ENCODE measurements at regions not wholly inside any gene's neighbourhood (a gene's known extent, or its start where the extent isn't known, plus 50 kb on each side); places are given as distances from the start of the nearest gene placed in this dataset.

DNA sequence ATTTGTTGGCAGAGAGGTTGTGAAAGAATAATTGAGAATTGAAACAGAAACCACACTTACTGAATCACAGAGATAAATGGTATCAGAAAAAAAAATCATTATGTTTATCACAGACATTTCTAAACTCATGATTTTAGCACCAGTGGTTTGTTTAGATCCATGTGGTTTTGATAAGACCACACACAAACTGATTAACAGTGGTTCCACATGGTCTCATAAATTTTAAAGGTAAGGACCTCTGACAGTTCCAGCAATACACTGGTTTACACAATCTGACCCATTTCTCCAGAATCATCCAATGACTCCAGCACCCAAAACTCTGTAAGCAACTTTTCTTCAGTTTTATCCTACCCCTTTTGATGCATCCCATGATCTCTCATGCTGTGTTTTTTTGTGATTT, 261.2 kb downstream of the ANXA1 start:
- no peak for TF ChIP-seq EZH2 (IDR thresholded peaks at IDR 0.05; ENCODE audit: borderline replicate concordance, low read depth, low read length, severe bottlenecking)
- DNase-seq (no peak), ATAC-seq (ENCODE audit: insufficient read depth, low read depth) (no peak)
- Histone ChIP-seq H3K36me3 (ENCODE audit: insufficient read depth, low read length) (no peaks in the 10 kb centered on the region), H4K20me1 (ENCODE audit: insufficient read depth, low read length) (no peaks in the 10 kb centered on the region), H3K9me3 (ENCODE audit: insufficient read depth, low read length, severe bottlenecking) (no peaks in the 10 kb centered on the region), H3K9ac (ENCODE audit: low read depth, low read length) (no peak overlapping the region), H3K4me1 (ENCODE audit: insufficient read depth, low read length) (no peaks in the 10 kb centered on the region), H3K27me3 (ENCODE audit: insufficient read depth, low read length, poor library complexity) (no peaks in the 10 kb centered on the region), H3K4me3 (ENCODE audit: low read depth in 1 of 2, low read length in 2 of 2) (no peak overlapping the region), H3K4me2 (ENCODE audit: insufficient read depth, low read length) (no peak overlapping the region), H3K27ac (ENCODE audit: low read length) (no peak overlapping the region), H2AFZ (ENCODE audit: low read depth, low read length) (no peak overlapping the region), H3K79me2 (ENCODE audit: insufficient read depth, low read length) (no peaks in the 10 kb centered on the region)

DNA sequence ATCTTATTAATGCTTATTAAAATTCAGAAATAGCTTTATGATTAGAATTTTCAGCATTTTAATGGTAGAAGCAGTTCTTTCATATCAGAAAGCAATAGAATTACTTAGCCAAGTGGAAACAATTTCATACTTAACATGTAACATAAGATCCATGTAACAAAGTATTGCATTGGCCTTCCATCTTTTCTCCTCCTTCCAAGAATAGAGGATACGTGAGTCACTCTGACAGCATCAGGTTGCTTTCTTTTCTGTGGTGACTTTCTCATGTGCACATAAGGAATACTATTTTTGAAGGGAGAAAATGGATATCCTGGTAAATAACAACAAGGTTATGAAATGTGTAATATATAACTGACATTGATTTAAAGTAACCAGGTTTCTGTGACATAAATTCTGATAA, 272.2 kb downstream of the ANXA1 start:
- no peak overlapping the region for H3K27ac ChIP-seq (ENCODE audit: low read length)
- TF ChIP-seq EZH2 (IDR thresholded peaks at IDR 0.05; ENCODE audit: borderline replicate concordance, low read depth, low read length, severe bottlenecking) (no peak), CTCF (IDR thresholded peaks at IDR 0.05; ENCODE audit: borderline replicate concordance, extremely low read depth, low read length, poor library complexity, severe bottlenecking) (no peak)
- no peak overlapping the region for H3K4me2 ChIP-seq (ENCODE audit: insufficient read depth, low read length)
- no peaks in the 10 kb centered on the region for H3K79me2 ChIP-seq (ENCODE audit: insufficient read depth, low read length)
- H4K20me1 ChIP-seq (ENCODE audit: insufficient read depth, low read length), result no peaks in the 10 kb centered on the region
- ATAC-seq (ENCODE audit: insufficient read depth, low read depth) (no peak), DNase-seq (no peak)
- no peaks in the 10 kb centered on the region for H3K36me3 ChIP-seq (ENCODE audit: insufficient read depth, low read length)
- H3K4me3 ChIP-seq (ENCODE audit: low read depth in 1 of 2, low read length in 2 of 2), result no peak overlapping the region
- no peak overlapping the region for H2AFZ ChIP-seq (ENCODE audit: low read depth, low read length)
- no peaks in the 10 kb centered on the region for H3K9me3 ChIP-seq (ENCODE audit: insufficient read depth, low read length, severe bottlenecking)
- no peaks in the 10 kb centered on the region for H3K27me3 ChIP-seq (ENCODE audit: insufficient read depth, low read length, poor library complexity)
- H3K9ac ChIP-seq (ENCODE audit: low read depth, low read length), result no peak overlapping the region
- no peaks in the 10 kb centered on the region for H3K4me1 ChIP-seq (ENCODE audit: insufficient read depth, low read length)

- Histone ChIP-seq H3K4me3 (ENCODE audit: low read depth in 1 of 2, low read length in 2 of 2) (no peak overlapping the region), H3K9me3 (ENCODE audit: insufficient read depth, low read length, severe bottlenecking) (no peaks in the 10 kb centered on the region), H3K36me3 (ENCODE audit: insufficient read depth, low read length) (no peaks in the 10 kb centered on the region), H3K4me2 (ENCODE audit: insufficient read depth, low read length) (no peak overlapping the region), H3K4me1 (ENCODE audit: insufficient read depth, low read length) (no peaks in the 10 kb centered on the region), H3K79me2 (ENCODE audit: insufficient read depth, low read length) (no peaks in the 10 kb centered on the region), H3K27ac (ENCODE audit: low read length) (no peak overlapping the region), H2AFZ (ENCODE audit: low read depth, low read length) (no peak overlapping the region), H3K27me3 (ENCODE audit: insufficient read depth, low read length, poor library complexity) (no peaks in the 10 kb centered on the region), H3K9ac (ENCODE audit: low read depth, low read length) (no peak overlapping the region), H4K20me1 (ENCODE audit: insufficient read depth, low read length) (no peaks in the 10 kb centered on the region)
- TF ChIP-seq EZH2 (IDR thresholded peaks at IDR 0.05; ENCODE audit: borderline replicate concordance, low read depth, low read length, severe bottlenecking), result no peak
- no peak for TF ChIP-seq CTCF (IDR thresholded peaks at IDR 0.05; ENCODE audit: borderline replicate concordance, extremely low read depth, low read length, poor library complexity, severe bottlenecking)
- DNase-seq, result no peak
- no peak for ATAC-seq (ENCODE audit: insufficient read depth, low read depth)
Observed at GRCh38 chr9:73426269-73426668, 274.6 kb downstream of the ANXA1 start.

DNA sequence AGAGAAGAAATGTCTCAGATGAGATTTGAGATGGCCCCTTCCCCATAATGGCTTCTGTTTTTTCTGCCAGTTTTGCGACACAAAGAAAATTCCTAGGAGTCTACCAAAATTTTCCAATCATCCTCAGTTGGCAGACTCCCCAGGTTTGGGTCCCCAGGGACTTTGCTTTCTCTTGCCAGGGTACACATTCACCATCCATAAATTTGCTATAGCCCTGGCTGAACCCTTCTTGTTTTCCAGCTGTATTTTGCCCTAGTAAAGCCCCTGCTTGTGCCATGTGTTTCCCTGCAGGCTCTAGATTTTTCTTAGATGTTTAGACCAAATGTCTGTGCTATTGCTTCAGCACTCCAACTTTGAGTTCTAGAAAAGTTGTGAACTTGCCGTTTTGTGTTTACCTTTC, 283.2 kb downstream of the ANXA1 start:
- no peaks in the 10 kb centered on the region for H3K9me3 ChIP-seq (ENCODE audit: insufficient read depth, low read length, severe bottlenecking)
- H3K4me2 ChIP-seq (ENCODE audit: insufficient read depth, low read length), result no peak overlapping the region
- H3K9ac ChIP-seq (ENCODE audit: low read depth, low read length), result no peak overlapping the region
- ATAC-seq (ENCODE audit: insufficient read depth, low read depth) (no peak), DNase-seq (no peak)
- no peaks in the 10 kb centered on the region for H3K27me3 ChIP-seq (ENCODE audit: insufficient read depth, low read length, poor library complexity)
- H4K20me1 ChIP-seq (ENCODE audit: insufficient read depth, low read length), result no peaks in the 10 kb centered on the region
- H2AFZ ChIP-seq (ENCODE audit: low read depth, low read length), result no peak overlapping the region
- no peak for TF ChIP-seq CTCF (IDR thresholded peaks at IDR 0.05; ENCODE audit: borderline replicate concordance, extremely low read depth, low read length, poor library complexity, severe bottlenecking)
- TF ChIP-seq EZH2 (IDR thresholded peaks at IDR 0.05; ENCODE audit: borderline replicate concordance, low read depth, low read length, severe bottlenecking), result no peak
- no peaks in the 10 kb centered on the region for H3K36me3 ChIP-seq (ENCODE audit: insufficient read depth, low read length)
- no peak overlapping the region for H3K4me3 ChIP-seq (ENCODE audit: low read depth in 1 of 2, low read length in 2 of 2)
- no peaks in the 10 kb centered on the region for H3K4me1 ChIP-seq (ENCODE audit: insufficient read depth, low read length)
- H3K27ac ChIP-seq (ENCODE audit: low read length), result no peak overlapping the region
- H3K79me2 ChIP-seq (ENCODE audit: insufficient read depth, low read length), result no peaks in the 10 kb centered on the region
